ENCODE measurements at regions not wholly inside any gene's neighbourhood (a gene's known extent, or its start where the extent isn't known, plus 50 kb on each side); places are given as distances from the start of the nearest gene placed in this dataset.

DNA sequence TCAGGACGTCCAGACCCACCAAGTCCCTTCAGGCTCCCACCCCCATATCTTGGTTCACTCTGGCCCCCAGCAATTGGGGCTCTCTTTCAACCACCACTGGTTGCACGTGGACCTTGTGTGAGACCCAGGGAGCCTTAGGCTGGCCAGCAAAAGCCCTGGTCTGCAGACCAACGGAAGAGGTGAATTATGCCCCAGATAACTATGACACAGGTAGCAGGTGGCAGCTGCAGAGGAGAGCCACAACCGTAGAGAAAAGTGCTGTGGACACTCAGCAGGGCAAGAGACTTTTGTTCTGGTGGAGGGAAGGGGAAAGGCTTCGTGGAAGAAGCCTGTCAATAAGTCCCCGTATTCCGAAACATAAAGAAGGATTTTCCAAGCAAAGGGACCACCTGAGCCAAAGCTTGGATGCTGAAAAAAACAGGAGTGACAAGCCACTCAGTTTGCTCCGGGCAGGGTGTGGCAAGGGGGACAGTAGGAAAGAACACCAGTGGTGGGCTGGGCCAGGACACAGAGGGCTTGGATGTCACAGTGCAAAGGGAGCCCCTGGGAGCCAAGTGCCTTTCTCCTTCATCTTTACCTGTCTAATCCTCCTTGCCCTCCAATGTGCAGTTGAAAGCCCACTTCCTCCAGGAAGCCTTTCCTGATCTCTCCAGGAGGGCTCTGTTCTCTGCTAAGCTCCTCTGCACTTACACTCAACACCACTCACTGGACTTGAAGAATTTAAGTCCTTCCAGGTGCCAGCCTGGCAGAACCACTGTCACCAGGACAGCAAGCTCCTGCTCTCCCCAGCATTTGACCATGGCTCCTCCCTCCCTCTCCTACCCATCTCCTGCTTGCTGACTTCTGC, 264.7 kb downstream of the BUD13 start:
- WGBS, result 73% methylated on average over 8 of the region's 8 CpGs
- no peaks in the 10 kb centered on the region for H3K36me3 ChIP-seq
- no peaks in the 10 kb centered on the region for H3K4me1 ChIP-seq (replicated peaks)
- DNase-seq (ENCODE audit: low spot score), result no peak
- intact Hi-C loops (cut with DNase I), result no loop called here
- H3K4me3 ChIP-seq, result no peak overlapping the region
- H3K9me3 ChIP-seq, result no peaks in the 10 kb centered on the region
- peaks cover 2% of the 10 kb centered on the region for H3K27me3 ChIP-seq (replicated peaks; ENCODE audit: insufficient read depth)
- TF ChIP-seq POLR2AphosphoS5 (IDR thresholded peaks at IDR 0.05) (no peak), CTCF (IDR thresholded peaks at IDR 0.05) (no peak), POLR2A (IDR thresholded peaks at IDR 0.05) (no peak)
- no peak overlapping the region for H3K27ac ChIP-seq

GRCh38 chr11:116507016-116507415, 265.8 kb downstream of the BUD13 start:
- no peak for DNase-seq (ENCODE audit: low spot score)
- H3K27ac ChIP-seq, result no peak overlapping the region
- no peak for TF ChIP-seq POLR2A (IDR thresholded peaks at IDR 0.05)
- no peak for TF ChIP-seq POLR2AphosphoS5 (IDR thresholded peaks at IDR 0.05)
- no peak for TF ChIP-seq CTCF (IDR thresholded peaks at IDR 0.05)
- 79% methylated on average over 4 of the region's 4 CpGs for WGBS
- H3K9me3 ChIP-seq, result no peaks in the 10 kb centered on the region
- H3K36me3 ChIP-seq, result no peaks in the 10 kb centered on the region
- H3K4me1 ChIP-seq (replicated peaks), result no peaks in the 10 kb centered on the region
- H3K4me3 ChIP-seq, result no peak overlapping the region
- H3K27me3 ChIP-seq (replicated peaks; ENCODE audit: insufficient read depth), result peaks cover 2% of the 10 kb centered on the region
- intact Hi-C loops (cut with DNase I), result no loop called here

DNA sequence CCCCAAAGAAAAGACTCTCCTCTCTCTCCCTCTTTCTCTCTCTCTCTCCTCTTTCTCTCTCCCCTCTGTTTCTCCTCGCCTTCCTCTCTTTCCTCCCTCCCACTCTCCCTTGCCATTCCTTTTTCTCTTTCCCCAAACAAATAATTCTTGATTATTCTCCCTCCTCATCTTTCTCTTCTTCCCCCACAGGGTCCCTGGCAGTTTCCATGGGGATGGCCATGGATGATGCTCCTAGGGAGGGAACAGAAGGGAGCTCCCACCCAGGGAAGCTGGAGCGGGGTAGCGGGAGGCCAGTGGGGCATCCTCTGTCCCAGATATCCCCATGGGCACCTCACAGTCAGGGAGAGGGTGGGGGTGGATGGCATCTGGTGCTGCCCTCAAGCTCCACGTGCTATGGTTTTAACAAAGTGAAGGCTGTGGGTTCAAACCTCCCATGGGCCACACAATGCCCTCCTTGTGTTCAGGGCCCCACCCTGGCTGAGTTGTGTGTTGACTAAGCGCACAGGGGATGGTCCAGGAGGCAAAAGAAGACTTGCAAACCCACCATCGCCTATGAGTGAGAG, 266.4 kb downstream of the BUD13 start:
- WGBS, result 68% methylated on average over 6 of the region's 6 CpGs
- no peaks in the 10 kb centered on the region for H3K9me3 ChIP-seq
- H3K27me3 ChIP-seq (replicated peaks; ENCODE audit: insufficient read depth), result peaks cover 2% of the 10 kb centered on the region
- H3K4me3 ChIP-seq, result no peak overlapping the region
- H3K4me1 ChIP-seq (replicated peaks), result no peaks in the 10 kb centered on the region
- intact Hi-C loops (cut with DNase I), result no loop called here
- no peak overlapping the region for H3K27ac ChIP-seq
- H3K36me3 ChIP-seq, result no peaks in the 10 kb centered on the region
- DNase-seq (ENCODE audit: low spot score), result no peak
- no peak for TF ChIP-seq POLR2A (IDR thresholded peaks at IDR 0.05)
- no peak for TF ChIP-seq CTCF (IDR thresholded peaks at IDR 0.05)
- no peak for TF ChIP-seq POLR2AphosphoS5 (IDR thresholded peaks at IDR 0.05)

DNA sequence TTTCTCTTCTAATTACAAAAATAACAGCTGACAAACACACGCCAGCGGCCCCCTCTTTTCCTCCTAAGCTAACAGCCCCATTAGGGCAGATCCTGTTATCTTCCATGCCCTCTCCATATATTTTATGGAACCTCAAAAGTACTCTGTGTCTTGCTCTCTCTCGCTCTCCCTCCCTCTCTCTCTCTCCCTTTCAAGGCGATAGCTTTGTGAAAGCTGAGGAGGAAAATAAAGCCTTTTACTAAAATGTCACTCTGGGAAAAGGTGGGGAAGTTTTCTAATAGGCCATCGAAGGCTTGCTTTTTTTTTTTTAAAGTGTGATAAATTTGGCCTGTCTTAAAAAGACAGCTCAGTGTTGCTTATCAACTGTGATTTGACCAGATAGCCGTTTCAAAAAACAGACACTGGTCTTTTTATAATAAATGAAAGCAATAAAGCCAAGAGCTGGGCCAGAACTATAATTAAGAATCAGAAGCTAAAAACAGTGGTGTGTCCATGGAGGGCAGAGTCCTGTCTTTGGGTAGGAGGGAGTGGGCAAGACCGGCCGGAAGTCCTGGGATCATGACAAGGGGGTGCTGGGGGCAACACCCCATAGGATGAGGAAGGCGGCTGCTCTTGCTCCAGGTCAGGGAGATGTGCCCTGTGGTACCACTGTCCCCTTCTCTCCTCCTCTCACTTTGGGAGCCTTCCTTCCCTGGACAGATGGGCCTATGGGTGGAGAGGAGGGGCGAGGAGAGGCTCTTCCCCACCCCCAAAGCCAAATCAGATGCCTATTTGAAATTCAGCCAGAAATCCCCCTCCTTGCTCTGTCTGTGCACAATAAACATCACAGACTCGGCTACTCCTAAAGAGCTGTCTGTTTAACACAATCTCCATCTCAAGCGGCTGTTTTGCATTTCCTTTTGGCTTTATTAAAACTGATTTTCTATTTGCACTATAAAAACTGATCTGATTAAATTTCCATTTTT, 267.2 kb downstream of the BUD13 start:
- H3K9me3 ChIP-seq, result no peaks in the 10 kb centered on the region
- WGBS, result 48% methylated on average over 12 of the region's 12 CpGs
- no peak for TF ChIP-seq POLR2AphosphoS5 (IDR thresholded peaks at IDR 0.05)
- no peak for TF ChIP-seq CTCF (IDR thresholded peaks at IDR 0.05)
- TF ChIP-seq POLR2A (IDR thresholded peaks at IDR 0.05), result no peak
- no peaks in the 10 kb centered on the region for H3K4me1 ChIP-seq (replicated peaks)
- peaks cover 4% of the 10 kb centered on the region for H3K27me3 ChIP-seq (replicated peaks; ENCODE audit: insufficient read depth)
- no peak overlapping the region for H3K27ac ChIP-seq
- H3K36me3 ChIP-seq, result no peaks in the 10 kb centered on the region
- intact Hi-C loops (cut with DNase I), result no loop called here
- H3K4me3 ChIP-seq, result no peak overlapping the region
- no peak for DNase-seq (ENCODE audit: low spot score)

Data from prostate gland (tissue), 2 donors.